Naive thymus-derived CD4-positive, alpha-beta T cell (primary cell): ENCODE measurements at regions not wholly inside any gene's neighbourhood (a gene's known extent, or its start where the extent isn't known, plus 50 kb on each side); places are given as distances from the start of the nearest gene placed in this dataset.
"Not testable (repeated sequence)": the region's sequence is repeated elsewhere in the genome, so short reads cannot be mapped to it uniquely, and the experiment has no call there.

Experiments
- ATAC-seq: fragments of 150-1000 bp; cut with Tn5 transposase; 2 replicates; pipeline ENCODE4 v1.10.0; 2021; ENCODE audit warnings: mild to moderate bottlenecking, moderate library complexity
- CTCF ChIA-PET: fragments of 350-600 bp; sonication (Branson Sonifier 250); formaldehyde crosslinking; loops from one replicate; lab custom pipeline; 2021; ENCODE audit warnings: antibody characterized with exemption; lab: Charles Lee
- POLR2A ChIA-PET: fragments of 350-600 bp; sonication (Branson Sonifier 250); formaldehyde crosslinking; loops from one replicate; lab custom pipeline; 2021; ENCODE audit warnings: antibody characterized with exemption, inconsistent platforms; lab: Charles Lee
- DNase-seq, 9 donors: peaks; one replicate each; pipeline versions ENCODE4 v3.0.0 to v3.0.0-alpha.2; 2020 to 2022; ENCODE audit warnings: mixed read lengths in 1 of 9
- H3K27ac ChIP-seq: one replicate; pipeline ENCODE4 v1.7.0; 2013; ENCODE audit warnings: mild to moderate bottlenecking, low read depth, low read length, moderate library complexity
- H3K27me3 ChIP-seq, 2 donors: one replicate each; pipeline ENCODE4 v1.7.0; 2013; ENCODE audit warnings: low read length in 2 of 2, mild to moderate bottlenecking in 2 of 2, moderate library complexity in 2 of 2; ENCODE audit not compliant: control insufficient read depth in 2 of 2, insufficient read depth in 2 of 2
- H3K36me3 ChIP-seq, 3 experiments: 1 replicate in 2 of 3; 2 replicates in 1 of 3; pipeline ENCODE4 v1.7.0; 2013; ENCODE audit warnings: low read length in 3 of 3, mild to moderate bottlenecking in 3 of 3, moderate library complexity in 1 of 3; ENCODE audit not compliant: insufficient read depth in 3 of 3, control insufficient read depth in 2 of 3
- H3K4me1 ChIP-seq, 2 donors: one replicate each; pipeline ENCODE4 v1.7.0; 2013; ENCODE audit warnings: low read length in 2 of 2, mild to moderate bottlenecking in 2 of 2, moderate library complexity in 1 of 2; ENCODE audit not compliant: control insufficient read depth in 2 of 2, insufficient read depth in 2 of 2
- H3K4me3 ChIP-seq: 2 replicates; pipeline ENCODE4 v1.7.0; 2013; ENCODE audit warnings: mild to moderate bottlenecking, low read length
- H3K9me3 ChIP-seq, 3 experiments: 1 replicate in 2 of 3; 2 replicates in 1 of 3; pipeline ENCODE4 v1.7.0; 2013; ENCODE audit warnings: low read length in 3 of 3; ENCODE audit not compliant: control insufficient read depth in 2 of 3
- H3K27ac Mint-ChIP-seq, 9 donors: one replicate each; pipeline ENCODE4 v1.8.0; 2020 to 2022; ENCODE audit warnings: mixed read lengths in 9 of 9, mild to moderate bottlenecking in 8 of 9, moderate library complexity in 5 of 9, inconsistent platforms in 2 of 9
- H3K27me3 Mint-ChIP-seq, 5 donors: one replicate each; pipeline ENCODE4 v1.8.0; 2021 to 2022; ENCODE audit warnings: mixed read lengths in 5 of 5, mild to moderate bottlenecking in 1 of 5
- H3K36me3 Mint-ChIP-seq, 5 donors: one replicate each; pipeline ENCODE4 v1.8.0; 2020 to 2022; ENCODE audit warnings: mixed read lengths in 5 of 5, mild to moderate bottlenecking in 3 of 5, inconsistent platforms in 1 of 5
- H3K4me1 Mint-ChIP-seq, 7 donors: one replicate each; pipeline ENCODE4 v1.8.0; 2020 to 2022; ENCODE audit warnings: mixed read lengths in 7 of 7, mild to moderate bottlenecking in 3 of 7, inconsistent platforms in 1 of 7
- H3K4me3 Mint-ChIP-seq, 10 donors: one replicate each; pipeline ENCODE4 v1.8.0; 2020 to 2022; ENCODE audit warnings: mild to moderate bottlenecking in 10 of 10, mixed read lengths in 10 of 10, moderate library complexity in 6 of 10, inconsistent platforms in 2 of 10
- H3K9me3 Mint-ChIP-seq, 11 donors: one replicate each; pipeline ENCODE4 v1.8.0; 2020 to 2022; ENCODE audit warnings: mixed read lengths in 11 of 11, mild to moderate bottlenecking in 4 of 11, inconsistent platforms in 1 of 11, moderate library complexity in 1 of 11
- intact Hi-C, 2 donors: fragments of 100-400 bp; cut with micrococcal nuclease; formaldehyde crosslinking; loops; one replicate each; pipeline ENCODE4 v1.15.1; 2023

DNA sequence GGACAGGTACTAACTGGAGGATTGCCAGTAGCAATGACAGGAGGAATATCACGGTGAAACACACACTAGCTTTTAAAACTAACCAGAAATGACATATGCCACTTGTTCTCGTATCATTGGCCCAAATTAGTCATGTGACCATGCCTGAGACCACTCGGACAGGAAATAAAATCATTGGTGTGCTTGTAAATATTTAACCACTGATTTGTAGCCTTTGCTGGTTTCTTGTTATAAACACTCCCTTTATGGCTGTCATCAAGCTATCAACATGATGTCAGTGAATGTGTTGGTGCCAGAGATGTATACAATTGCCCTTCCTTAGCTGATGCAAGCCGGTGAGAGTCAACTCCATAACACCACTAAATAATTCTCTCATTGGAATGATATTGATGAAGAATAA, 123.7 kb upstream of the ANKH start:
- POLR2A ChIA-PET: interaction anchor here (1.6 kb wide), 1 partner anchor 10 kb away, joined by 3 read pairs; no protein-coding TSS in a partner anchor
- no peak for ATAC-seq
- intact Hi-C loops: loop anchor here in 1 of 2 donors (10.0 kb wide), 2 partner anchors 400 to 850 kb away; partner anchors contain the start of gene TRIO

DNA sequence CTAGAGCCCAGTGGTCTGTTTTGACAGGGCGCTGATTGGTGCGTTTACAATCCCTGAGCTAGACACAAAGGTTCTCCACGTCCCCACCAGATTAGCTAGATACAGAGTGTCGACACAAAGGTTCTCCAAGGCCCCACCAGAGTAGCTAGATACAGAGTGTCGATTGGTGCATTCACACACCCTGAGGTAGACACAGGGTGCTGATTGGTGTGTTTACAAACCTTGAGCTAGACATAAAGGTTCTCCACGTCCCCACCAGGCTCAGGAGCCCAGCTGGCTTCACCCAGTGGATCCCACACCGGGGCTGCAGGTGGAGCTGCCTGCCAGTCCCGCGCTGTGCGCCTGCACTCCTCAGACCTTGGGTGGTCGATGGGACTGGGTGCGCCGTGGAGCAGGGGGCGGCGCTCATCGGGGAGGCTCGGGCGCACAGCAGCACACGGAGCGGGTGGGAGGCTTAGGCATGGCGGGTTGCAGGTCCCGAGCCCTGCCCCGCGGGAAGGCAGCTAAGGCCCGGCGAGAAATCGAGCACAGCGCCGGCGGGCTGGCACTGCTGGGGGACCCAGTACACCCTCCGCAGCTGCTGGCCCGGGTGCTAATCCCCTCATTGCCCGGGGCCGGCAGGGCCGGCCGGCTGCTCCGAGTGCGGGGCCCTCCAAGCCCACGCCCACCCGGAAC, 122.0 kb upstream of the ANKH start:
- ATAC-seq, H3K4me1 ChIP-seq, H3K36me3 Mint-ChIP-seq, H3K27me3 ChIP-seq, H3K9me3 ChIP-seq, H3K36me3 ChIP-seq, H3K27me3 Mint-ChIP-seq: not testable (repeated sequence)
- DNase-seq: peak in 6 of 9 donors; percentile 6 to 48 (median 36)
- Mint-ChIP-seq H3K4me3 (peak overlapping the region; percentile 95 to 100 (median 97)), H3K9me3 (peaks cover 3 to 13% (median 6%) of the 10 kb centered on the region in 11 donors), H3K4me1 (peaks cover 4 to 20% (median 11%) of the 10 kb centered on the region in 7 donors), H3K27ac (peak overlapping the region; percentile 86 to 99 (median 98))
- Histone ChIP-seq H3K27ac (peak overlapping the region; percentile 85), H3K4me3 (peak overlapping the region; percentile 85)
- CTCF ChIA-PET: interaction anchor here (0.7 to 3.2 kb wide), 8 partner anchors 9 to 308 kb away, joined by 3 to 16 read pairs (median 5); no protein-coding TSS in a partner anchor
- intact Hi-C loops: loop anchor here (2.0 to 10.0 kb wide), 6 partner anchors 47 to 849 kb away; partner anchors contain the start of genes ANKH (in 1 of the 2) and TRIO (in 1 of the 2)
- POLR2A ChIA-PET: interaction anchor here (0.8 to 1.7 kb wide), 7 partner anchors 9 to 289 kb away, joined by 3 to 5 read pairs (median 4); no protein-coding TSS in a partner anchor

More for the DNA sequence above, 123.7 kb upstream of the ANKH start:
- H3K36me3 Mint-ChIP-seq: peaks cover 4 to 9% (median 6%) of the 10 kb centered on the region in 5 donors
- H3K27me3 Mint-ChIP-seq: peaks cover 0 to 15% (median 0%) of the 10 kb centered on the region in 5 donors
- H3K27ac Mint-ChIP-seq: peak overlapping the region in 2 of 9 donors; percentile 20 to 49
- peaks cover 6 to 26% (median 11%) of the 10 kb centered on the region in 7 donors for H3K4me1 Mint-ChIP-seq
- Histone ChIP-seq H3K36me3 (no peaks in the 10 kb centered on the region), H3K27me3 (no peaks in the 10 kb centered on the region), H3K9me3 (no peaks in the 10 kb centered on the region), H3K4me3 (no peak overlapping the region), H3K4me1 (peaks cover 5% of the 10 kb centered on the region in 2 donors), H3K27ac (no peak overlapping the region)
- no peak for DNase-seq
- H3K4me3 Mint-ChIP-seq: no peak overlapping the region
- CTCF ChIA-PET: interaction anchor here (1.2 to 3.2 kb wide), 2 partner anchors 8 to 38 kb away, joined by 5 to 16 read pairs; no protein-coding TSS in a partner anchor
- peaks cover 3 to 16% (median 7%) of the 10 kb centered on the region in 11 donors for H3K9me3 Mint-ChIP-seq

GRCh38 chr5:14992751-14993458, 121.3 kb upstream of the ANKH start:
- H3K9me3 ChIP-seq, H3K27me3 Mint-ChIP-seq, H3K36me3 ChIP-seq, H3K27me3 ChIP-seq, H3K9me3 Mint-ChIP-seq, H3K36me3 Mint-ChIP-seq, H3K4me1 ChIP-seq: not testable (repeated sequence)
- ChIA-PET POLR2A (interaction anchor here (0.8 to 1.7 kb wide), 9 partner anchors 9 to 289 kb away, joined by 3 to 5 read pairs (median 4); no protein-coding TSS in a partner anchor), CTCF (interaction anchor here (0.7 to 3.2 kb wide), 10 partner anchors 9 to 308 kb away, joined by 3 to 16 read pairs (median 4); no protein-coding TSS in a partner anchor)
- Mint-ChIP-seq H3K4me1 (peaks cover 4 to 19% (median 11%) of the 10 kb centered on the region in 7 donors), H3K4me3 (peak overlapping the region; percentile 95 to 100 (median 97)), H3K27ac (peak overlapping the region; percentile 86 to 99 (median 98))
- Histone ChIP-seq H3K27ac (peak overlapping the region; percentile 85), H3K4me3 (peak overlapping the region; percentile 85)
- intact Hi-C loops: loop anchor here (1.0 to 10.0 kb wide), 11 partner anchors 9 to 848 kb away; partner anchors contain the start of genes ANKH (in 1 of the 2), OTULIN (in 1 of the 2) and TRIO (in 1 of the 2)
- ATAC-seq (peak; percentile 98), DNase-seq (peak in 8 of 9 donors; percentile 36 to 90 (median 83))

DNA sequence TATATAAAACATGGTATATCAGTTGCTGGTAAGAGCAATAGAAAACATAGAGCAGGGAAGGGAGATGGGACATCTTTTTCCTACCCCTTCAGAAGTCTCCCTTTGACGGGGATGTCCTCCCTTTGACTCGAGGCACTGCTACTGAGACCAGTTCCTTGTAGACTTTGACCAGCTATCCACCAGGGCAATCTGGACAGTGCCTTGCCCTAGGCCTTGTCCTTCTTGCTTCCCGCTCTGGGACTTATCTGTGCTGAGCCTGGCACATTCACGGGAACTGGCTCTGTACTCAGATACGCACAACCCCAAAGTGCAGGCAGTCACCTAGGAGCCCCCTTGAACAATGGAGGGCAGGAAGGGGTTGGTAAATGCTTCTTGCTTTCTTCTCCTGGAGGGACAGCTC, 116.6 kb upstream of the ANKH start:
- DNase-seq: no peak
- no peaks in the 10 kb centered on the region for H3K9me3 ChIP-seq
- Mint-ChIP-seq H3K4me1 (peaks cover 19 to 34% (median 29%) of the 10 kb centered on the region in 7 donors), H3K9me3 (peaks cover 0 to 3% (median 0%) of the 10 kb centered on the region in 11 donors), H3K36me3 (no peaks in the 10 kb centered on the region), H3K27me3 (peaks cover 0 to 4% (median 0%) of the 10 kb centered on the region in 5 donors), H3K4me3 (no peak overlapping the region), H3K27ac (no peak overlapping the region)
- ChIA-PET POLR2A (no interaction called here), CTCF (interaction anchor here (0.7 kb wide), 1 partner anchor 9 kb away, joined by 3 read pairs; no protein-coding TSS in a partner anchor)
- intact Hi-C loops: no loop called here
- no peak overlapping the region for H3K4me3 ChIP-seq
- no peaks in the 10 kb centered on the region for H3K27me3 ChIP-seq
- no peaks in the 10 kb centered on the region for H3K36me3 ChIP-seq
- ATAC-seq: no peak
- H3K27ac ChIP-seq: no peak overlapping the region
- peaks cover 5 to 26% of the 10 kb centered on the region in 2 donors for H3K4me1 ChIP-seq

GRCh38 chr5:14986413-14986812, 114.8 kb upstream of the ANKH start:
- intact Hi-C loops: no loop called here
- H3K27ac ChIP-seq: no peak overlapping the region
- no peak for DNase-seq
- H3K36me3 ChIP-seq: no peaks in the 10 kb centered on the region
- no peaks in the 10 kb centered on the region for H3K9me3 ChIP-seq
- no peak overlapping the region for H3K4me3 ChIP-seq
- Mint-ChIP-seq H3K4me3 (no peak overlapping the region), H3K27me3 (peaks cover 0 to 4% (median 0%) of the 10 kb centered on the region in 5 donors), H3K36me3 (no peaks in the 10 kb centered on the region), H3K4me1 (peaks cover 15 to 27% (median 23%) of the 10 kb centered on the region in 7 donors), H3K9me3 (peaks cover 0 to 5% (median 0%) of the 10 kb centered on the region in 11 donors), H3K27ac (no peak overlapping the region)
- no peak for ATAC-seq
- POLR2A ChIA-PET: interaction anchor here (1.1 kb wide), 1 partner anchor 10 kb away, joined by 3 read pairs; no protein-coding TSS in a partner anchor
- CTCF ChIA-PET: interaction anchor here (2.0 kb wide), 1 partner anchor 16 kb away, joined by 8 read pairs; no protein-coding TSS in a partner anchor
- peaks cover 0 to 21% of the 10 kb centered on the region in 2 donors for H3K4me1 ChIP-seq
- H3K27me3 ChIP-seq: no peaks in the 10 kb centered on the region
